ENCODE measurements at regions not wholly inside any gene's neighbourhood (a gene's known extent, or its start where the extent isn't known, plus 50 kb on each side); places are given as distances from the start of the nearest gene placed in this dataset.
"Not testable (repeated sequence)": the region's sequence is repeated elsewhere in the genome, so short reads cannot be mapped to it uniquely, and the experiment has no call there.

DNA sequence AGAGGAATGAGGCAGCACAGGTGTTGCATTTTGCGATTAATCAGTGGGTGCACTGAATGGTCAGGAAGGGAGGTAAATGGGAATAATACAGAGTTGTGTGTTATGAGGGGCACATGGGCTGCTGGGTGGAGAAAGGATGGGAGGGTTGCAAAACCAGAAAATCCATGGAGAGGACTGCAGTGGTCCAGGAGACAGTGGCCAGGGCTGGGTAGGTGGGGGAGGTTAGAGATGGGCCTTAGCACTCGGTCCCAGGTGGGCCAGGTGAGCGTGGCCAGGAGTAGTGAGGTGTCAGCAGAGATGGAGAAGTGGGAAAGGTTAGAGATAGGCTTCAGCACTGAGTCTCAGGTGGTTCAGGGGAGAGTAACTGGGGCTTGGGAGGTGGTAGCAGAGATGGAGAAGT is 399.1 kb upstream of the LARGE1 start:
- no peak for DNase-seq (ENCODE audit: low spot score)

DNA sequence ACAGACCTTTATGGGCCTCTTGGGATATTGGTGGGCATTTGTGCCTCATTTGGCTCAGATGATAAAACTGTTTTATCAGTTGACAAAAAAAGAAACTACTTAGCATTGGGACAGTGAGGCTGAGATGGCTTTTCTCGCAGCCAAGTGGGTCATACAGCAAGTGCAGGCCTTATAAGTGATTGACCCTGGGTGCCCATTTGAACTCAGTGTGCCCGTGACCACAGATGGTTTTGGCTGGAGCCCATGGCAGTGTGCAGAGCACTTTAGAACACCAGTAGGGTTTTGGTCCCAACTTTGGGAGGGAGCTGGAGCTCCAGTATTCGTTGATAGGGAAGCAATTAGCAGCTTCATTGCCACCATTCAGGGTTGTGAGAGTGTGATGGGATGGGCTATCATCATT is 404.5 kb upstream of the LARGE1 start:
- no peak for DNase-seq (ENCODE audit: low spot score)

DNA sequence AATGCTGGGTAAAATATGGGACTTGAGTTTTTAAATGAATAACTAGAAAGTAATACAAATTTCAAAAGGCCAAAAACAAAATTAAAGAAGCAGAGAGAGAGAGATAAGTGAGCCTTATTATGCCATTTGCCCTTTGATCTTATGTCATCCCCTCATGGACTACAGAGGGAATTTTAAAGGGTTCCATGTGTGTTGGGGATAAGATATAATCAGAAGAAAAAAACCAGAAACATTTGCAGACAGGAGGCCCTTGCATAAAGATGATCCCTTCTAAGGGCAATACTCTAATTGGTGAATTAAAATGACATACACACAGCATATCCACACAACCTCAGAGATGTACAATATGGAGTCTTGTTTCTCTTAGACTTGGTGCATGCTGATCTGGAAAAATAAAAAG is 406.6 kb upstream of the LARGE1 start:
- no peak for DNase-seq (ENCODE audit: low spot score)

DNA sequence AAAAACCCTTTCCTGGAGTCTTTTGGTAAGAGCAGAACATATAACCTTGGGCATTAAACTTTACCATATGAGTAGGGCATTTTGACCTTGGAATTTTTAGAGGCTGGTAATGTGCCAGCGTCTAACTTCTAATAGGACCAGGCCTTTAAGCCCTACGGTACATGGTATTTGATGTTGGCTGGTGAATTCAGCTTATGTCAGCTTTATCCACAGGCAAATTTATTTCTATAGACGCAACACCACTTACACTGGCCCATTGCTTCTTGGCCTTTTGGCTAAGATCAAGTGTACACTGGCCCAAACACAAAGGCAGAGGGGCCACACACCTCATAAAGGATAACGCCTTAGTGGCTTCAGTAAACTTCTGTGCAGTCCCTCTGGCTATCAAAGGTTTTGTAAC is 410.2 kb upstream of the LARGE1 start:
- no peak for DNase-seq (ENCODE audit: low spot score)

DNA sequence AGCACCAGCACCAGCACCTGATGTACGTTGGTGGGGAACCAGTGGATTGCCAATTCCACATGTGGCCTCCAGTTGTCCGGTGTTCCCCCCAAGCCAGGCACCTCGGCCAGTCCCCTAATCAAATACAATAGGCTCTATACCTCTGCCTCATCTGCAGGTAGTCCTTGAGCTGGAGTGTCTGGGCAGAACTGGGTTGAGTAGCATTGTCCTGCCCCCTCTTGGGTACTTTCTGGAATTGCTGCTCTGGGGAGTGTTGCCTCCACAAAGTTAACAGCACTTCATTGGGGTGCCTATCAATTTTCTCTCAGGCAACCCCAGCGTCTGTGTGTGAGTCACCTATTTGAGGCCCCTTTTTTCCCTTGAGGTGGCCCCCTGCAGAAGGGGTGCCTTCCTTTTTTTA is 413.0 kb upstream of the LARGE1 start:
- DNase-seq (ENCODE audit: low spot score): no peak

DNA sequence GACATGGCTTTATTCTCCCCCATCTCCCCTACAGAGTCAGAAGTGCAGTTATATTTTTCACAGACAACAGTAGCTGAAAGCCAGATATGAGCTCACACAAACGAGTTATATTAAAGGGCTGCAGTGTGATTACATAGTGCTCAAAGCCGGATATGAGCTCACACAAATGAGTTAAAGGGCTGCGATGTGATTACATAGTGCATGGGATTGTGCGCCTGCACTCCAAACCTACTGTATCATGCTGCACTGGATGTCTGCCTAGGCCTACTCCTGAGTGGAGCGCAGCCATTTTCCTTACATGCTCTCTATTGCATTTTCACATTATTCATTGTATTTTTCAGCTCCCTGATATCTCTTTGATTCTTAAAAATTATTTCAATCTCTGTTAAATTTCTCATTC is 414.6 kb upstream of the LARGE1 start:
- no peak for DNase-seq (ENCODE audit: low spot score)

DNA sequence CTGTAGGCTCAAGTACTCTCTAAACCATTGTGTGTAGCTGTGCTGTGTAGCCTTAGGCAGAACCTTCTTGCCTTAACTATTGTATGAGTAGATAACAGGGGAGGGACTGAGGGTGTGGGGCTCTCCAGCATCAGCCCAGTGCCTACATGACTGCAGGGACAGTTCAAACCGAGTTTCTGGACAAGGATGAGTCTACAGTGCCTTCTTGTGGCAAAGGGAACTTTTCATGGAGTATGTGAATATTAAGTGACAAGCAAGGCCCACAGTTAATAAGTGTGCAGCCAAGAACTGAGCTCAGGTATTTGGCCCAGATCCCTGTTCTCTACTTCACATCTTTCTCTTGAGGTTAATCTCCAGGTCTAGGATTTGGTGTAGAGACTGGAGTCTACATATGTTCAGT is 424.4 kb upstream of the LARGE1 start:
- DNase-seq (ENCODE audit: low spot score): no peak

DNA sequence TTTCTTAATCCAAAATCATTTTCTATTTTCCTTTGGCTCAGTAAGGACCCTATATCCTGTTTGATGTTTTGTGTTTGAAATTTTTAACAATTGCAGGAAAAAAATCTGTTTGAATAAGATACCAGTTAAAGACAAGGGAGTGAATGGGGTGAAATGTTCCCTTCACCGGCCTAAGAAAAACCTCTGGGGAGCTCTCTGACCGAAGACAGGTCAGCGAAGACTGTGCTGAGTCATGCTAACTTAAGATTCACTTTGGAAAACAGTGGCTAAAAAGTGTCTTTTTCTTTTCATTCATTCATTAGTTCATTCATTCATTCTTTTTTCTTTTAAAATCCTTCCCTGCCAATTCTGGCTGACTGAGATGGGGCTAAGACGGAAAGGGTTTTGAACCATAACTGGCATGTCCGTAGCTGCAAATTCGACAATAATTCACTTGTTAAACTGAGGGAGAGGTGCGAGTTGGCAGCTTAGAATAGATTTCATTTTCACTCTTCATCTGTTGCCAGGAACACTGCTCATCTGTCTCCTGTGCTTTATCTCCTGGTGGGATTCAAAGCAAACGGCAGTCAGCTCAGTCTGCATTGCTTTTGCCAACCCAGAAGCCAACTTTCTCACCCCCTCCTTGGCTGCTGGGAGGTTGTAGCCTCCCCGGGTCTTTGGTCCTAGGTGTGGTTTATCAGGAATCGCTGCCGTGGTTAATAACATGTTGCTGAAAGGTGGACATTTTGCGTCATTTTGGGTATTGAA is 434.0 kb upstream of the LARGE1 start:
- no peak for DNase-seq (ENCODE audit: low spot score)

DNA sequence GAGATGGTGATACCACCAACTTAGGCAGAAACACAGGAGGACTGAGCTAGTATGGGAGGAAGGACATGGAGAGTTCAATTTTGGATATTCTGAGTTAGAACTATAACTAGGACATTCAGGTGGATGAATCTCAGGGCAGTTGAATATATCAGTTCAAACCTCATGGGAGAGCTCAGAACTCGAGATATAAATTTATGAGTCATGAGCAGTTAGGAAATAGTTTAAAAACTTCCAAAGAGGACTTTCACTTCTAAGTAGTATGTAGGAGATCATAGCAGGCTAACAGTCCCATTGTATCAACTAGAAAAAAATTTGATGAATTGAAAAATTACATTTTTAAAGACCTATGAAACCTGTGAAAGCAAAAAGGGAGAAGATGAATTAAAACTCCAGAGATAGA is 436.2 kb upstream of the LARGE1 start:
- no peak for DNase-seq (ENCODE audit: low spot score)

DNA sequence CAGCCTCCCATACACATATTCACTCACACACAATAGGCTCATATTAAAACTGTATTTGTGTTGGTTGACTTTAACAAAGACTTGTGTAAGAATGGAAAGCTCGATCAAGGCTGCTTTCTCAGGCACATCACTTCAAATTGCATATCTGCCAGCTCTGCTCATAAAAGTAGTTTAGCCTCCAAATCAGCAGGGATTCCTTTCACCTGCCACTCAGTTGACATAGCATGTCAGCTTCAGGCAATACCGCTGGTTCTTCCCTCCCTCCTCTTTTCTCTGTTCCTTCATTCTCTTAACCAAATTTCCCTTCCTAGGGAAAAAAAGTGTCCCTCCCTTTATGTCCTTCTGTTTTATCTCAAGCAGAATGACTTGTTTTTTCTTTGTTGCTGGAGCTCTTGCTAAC is 450.4 kb upstream of the LARGE1 start:
- no peak for DNase-seq (ENCODE audit: low spot score)

DNA sequence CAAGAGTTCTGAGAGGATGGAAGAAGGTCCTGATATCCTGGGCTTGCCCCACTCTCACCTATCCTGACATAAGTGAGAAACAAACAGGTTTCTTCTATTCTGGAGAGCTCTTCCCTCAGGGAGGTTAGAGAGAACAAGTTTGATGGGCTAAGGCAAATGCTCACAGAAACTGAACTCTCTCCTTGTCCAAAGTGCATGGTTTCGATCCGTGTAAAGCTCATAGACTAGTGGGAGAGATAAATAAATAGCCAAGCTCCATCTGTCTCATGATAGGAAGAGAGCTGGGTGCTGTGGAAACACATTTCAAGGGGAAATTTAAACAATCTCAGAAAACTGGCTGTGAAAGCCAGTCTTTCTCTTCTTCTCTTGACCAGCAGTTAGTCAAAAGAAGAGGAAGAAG is 459.5 kb upstream of the LARGE1 start:
- no peak for DNase-seq (ENCODE audit: low spot score)

DNA sequence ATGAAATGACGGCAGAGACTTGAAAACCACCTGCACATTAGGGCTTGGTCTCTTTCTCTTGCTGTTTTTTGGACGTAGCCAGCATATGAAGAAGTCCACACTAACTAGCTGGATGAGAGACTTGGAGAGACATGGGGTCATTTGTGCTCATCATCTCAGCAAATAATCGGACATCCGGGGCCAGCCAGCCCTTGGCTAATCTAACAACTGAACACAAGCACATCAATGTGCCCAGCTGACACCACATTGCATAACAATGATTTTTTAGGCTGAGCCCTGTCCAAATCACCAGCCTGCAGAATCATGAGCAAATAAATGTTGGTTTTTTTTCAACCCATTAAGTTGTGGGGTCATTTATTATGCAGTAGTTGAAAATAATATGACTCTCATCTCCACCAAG is 460.3 kb upstream of the LARGE1 start:
- DNase-seq (ENCODE audit: low spot score): no peak

DNA sequence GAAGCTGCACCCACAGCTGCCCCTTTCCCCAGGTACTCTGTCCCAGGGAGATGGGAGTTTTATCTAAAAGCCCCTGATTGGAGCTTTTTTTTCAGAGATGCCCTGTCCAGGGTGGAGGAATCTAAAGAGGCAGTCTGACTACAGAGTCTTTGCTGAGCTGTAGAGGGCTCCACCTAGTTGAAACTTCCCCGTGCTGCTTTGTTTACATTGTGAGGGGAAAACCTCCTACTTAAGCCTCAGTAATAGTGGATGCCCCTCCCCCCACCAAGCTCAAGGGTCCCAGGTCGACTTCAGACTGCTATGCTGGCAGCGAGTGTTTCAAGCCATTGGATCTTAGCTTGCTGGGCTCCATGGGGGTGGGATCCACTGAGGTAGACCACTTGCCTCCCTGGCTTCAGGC is 470.1 kb upstream of the LARGE1 start:
- DNase-seq (ENCODE audit: low spot score): no peak

DNA sequence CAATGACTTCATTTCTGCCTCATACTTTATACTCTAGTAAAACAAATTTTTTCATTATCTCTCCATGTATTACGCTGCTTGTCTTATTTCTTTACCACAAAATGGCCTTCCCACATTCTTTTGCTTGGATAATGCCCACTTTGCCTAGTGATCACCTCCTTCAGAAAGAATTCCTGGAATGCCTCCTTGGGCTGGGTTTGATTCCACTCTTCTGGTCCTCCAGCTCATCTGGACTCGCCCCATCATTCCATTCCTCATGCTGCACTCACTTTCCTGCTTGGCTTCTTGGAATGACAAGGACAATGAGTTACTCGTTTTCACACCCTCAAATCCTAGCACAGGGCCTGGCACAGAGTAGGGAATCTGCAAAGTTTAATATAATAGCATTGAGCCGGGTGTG is 475.1 kb upstream of the LARGE1 start:
- no peak for DNase-seq (ENCODE audit: low spot score)

DNA sequence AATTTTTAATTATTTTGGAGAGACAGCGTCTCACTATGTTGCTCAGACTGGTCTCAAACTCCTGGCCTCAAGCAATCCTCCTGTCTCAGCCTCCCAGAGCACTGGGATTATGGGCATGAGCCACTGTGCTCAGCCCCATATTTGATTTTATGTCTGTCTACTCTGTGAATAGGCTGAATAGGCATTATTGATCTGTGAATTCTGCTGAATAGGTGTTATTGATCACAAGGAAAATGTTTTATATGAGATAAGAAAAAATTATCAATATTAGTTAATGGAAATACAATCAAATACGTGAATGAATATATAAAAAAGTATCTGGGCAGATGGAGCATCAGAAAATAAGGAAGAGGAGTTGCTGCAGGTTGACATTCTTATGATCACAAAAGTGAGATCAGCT is 483.4 kb upstream of the LARGE1 start:
- no peak for DNase-seq (ENCODE audit: low spot score)

DNA sequence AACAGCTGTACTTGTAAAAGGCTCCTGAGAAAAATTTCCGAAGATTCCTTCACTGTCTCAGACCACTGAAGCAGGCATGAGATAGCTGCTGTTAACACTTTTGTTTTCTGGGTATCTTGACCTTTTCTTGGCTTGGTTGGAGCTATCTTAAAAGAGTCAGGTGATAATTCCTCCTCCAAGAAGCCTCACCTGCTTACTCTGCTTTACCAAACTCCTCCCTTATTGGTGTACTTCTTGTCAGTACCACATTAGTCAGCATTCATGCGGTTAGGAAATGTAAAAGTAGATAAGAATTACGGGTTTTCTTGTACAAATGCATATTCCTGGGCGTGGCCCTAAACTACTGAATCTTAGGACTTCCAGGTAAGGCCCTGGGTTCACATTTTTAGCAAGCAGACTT is 489.8 kb upstream of the LARGE1 start:
- no peak for DNase-seq (ENCODE audit: low spot score)

DNA sequence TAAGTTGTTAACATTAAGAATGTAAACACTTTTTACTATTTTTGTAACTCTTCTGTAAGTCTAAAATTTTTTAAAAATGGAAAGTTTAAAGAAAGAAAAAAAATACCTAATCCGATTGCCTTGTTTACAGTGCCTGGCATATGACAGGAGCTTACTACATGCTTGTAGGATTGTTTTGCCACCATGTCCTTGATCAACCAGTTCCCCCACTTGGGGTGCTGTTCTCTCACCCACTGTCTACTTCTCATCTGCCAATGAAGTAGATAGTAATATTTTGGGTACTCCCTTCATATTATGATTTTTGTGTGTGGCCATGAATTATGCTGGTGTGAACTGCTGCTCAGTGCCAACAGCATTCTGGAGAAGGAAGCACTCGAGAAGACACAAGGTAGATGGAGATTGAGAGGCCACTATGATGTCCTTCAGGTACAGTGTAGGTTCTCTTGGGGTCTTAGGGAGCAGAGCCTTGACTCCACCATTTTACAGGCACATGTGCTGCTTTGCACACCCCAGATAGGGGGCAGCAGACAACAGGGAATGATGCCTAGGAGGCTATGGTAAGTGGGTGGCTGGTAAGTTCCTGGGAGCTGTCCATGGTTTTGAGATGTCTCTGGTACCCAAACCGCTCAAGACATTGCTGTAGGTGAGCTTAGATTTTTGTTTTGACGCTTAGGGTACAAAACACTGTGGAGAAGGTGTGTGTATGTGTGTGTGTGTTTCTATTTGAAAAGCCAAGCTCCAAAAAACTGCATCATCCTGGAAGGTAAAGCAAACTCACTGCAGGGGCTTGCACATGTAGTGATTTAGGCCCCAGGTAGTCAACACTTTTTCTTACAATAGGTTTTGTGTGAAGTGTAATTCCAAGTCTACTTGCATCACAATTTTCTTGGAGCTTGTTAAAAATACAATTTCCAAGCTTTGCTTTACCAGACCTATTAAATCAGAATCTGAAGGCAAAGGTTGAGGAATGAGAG is 494.5 kb upstream of the LARGE1 start:
- DNase-seq (ENCODE audit: low spot score): peak; percentile 52

DNA sequence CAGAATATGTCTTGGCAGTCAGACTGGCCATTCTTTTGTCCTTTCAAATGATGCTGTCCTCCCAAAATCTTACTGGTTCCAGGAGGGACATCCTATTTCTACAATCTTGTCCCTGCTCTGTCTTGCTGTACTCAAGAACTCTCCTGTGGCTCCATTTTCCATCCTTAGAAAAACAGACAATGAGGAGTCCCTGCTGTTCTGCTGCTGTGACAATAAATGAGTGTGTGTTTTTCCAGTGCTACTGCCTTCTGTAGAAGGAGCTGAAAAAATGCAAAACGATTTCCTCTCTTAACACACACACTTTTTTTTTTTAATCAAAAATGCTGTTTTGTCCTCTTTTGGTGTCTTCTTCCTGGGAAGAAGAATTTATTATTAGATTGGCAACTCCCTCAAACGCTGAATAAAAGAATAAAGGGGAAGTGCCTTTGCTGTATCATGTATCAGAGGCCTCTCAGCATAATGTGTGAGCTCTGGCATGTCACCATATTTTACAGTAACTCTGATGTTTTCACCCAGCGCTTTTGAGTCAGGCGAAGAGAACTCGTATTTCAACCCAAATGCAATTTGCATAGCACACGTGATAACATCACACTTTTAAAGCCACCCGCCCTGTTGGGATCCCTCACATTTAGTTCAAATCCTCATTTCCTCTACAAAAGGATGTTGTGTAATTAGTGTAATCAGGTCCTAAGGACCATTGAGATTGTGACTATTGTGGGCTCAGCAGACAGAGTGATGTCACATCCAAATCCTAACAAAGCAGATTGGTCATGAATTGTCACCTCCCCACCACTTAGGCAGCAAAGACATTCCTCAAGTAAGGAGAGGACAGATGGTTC is 496.0 kb upstream of the LARGE1 start:
- DNase-seq (ENCODE audit: low spot score): no peak

DNA sequence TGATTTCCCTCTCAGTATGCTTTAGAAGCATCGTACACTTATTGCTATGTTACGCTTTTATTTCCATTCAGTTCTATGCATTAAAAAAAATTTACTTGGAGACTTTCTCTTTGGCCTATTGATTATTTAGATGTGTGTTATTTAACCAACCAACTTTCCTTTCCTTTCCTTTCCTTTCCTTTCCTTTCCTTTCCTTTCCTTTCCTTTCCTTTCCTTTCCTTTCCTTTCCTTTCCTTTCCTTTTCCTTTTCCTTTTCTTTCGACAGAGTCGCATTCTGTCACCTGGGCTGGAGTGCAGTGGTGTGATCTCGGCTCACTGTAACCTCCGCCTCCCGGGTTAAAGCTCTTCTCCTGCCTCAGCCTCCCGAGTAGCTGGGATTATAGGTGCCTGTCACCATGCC is 502.7 kb upstream of the LARGE1 start:
- not testable (repeated sequence) for DNase-seq (ENCODE audit: low spot score)

DNA sequence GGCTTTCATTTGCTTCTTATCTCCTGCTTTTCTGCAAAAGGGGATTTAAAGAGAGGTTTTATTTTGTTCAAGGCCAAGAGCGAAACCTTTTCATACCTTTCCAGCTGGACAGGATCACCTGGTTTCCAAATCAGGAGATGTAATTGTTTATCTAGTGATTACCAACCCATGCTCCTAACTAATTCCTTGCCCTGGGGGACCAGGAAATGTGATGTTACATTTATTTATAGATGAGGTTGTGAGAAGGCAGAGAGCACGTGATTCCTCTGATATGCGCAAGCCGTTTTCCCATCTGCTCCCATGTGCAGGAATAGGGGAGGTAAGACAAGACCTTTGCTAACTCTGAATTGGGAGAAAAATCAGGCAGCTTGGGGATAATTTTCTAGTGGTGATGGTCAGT is 507.2 kb upstream of the LARGE1 start:
- no peak for DNase-seq (ENCODE audit: low spot score)

DNA sequence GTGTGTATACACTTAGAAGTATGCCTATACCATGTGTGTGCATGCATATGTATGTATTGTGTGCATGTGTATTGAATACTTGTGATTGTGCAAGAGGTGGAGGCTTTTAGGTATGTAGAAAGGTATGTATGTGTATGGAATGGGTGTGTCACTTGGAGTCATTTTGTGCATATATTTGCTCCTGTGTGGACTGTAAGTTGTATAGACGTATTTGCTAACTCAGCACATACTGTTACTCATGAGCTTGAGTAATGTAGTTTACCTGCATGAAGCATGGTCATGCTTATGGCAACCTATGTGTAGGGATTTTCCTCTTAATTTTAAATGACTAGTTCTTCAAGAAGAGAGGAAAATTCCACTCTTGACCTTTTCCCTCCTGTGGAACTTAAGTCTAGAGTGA is 507.6 kb upstream of the LARGE1 start:
- no peak for DNase-seq (ENCODE audit: low spot score)

DNA sequence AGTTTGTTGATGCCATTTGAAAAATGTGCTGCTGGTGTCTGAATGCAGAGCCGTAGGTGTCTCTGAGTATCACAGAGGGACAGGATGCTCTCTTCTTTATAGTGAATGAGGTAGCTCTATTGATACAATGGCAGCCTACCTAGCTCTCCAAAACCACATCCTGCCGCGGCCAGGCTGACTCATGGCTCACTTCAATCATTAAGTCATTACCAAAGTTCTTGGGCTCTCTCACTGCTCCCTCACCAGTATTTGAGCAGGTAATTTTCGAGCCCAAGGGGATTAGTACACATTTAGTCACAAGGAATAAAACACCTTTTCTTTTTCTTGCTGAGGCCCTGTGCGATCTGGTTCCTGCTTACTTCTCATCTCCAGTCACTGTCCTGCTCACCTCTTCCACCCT is 509.0 kb upstream of the LARGE1 start:
- DNase-seq (ENCODE audit: low spot score): no peak

DNA sequence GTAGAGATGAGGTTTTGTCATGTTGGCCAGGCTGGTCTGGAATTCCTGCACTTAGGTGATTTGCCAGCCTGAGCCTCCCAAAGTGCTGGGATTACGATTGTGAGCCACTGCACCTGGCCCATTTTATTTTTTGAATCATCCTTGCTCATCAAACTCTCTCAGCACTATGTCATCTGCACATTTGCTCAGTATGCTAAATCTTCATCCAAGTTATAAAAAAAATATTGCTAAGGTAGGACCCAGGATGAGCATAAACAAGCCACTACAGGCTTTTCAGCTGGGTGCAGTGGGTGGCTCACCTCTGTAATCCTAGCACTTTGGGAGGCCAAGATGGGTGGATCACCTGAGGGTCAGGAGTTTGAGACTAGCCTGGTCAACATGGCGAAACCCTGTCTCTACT is 510.1 kb upstream of the LARGE1 start:
- DNase-seq (ENCODE audit: low spot score): no peak

Measured in pons (tissue), 1 donor.